Stimulated activated memory B cell treated with anti-CD40 and anti-IgM and Interleukin-4, amounts not matched to agents 10 μg/mL and 1 μg/mL and 100 μg/mL, for 72 hours (primary cell): ENCODE measurements at regions not wholly inside any gene's neighbourhood (a gene's known extent, or its start where the extent isn't known, plus 50 kb on each side); places are given as distances from the start of the nearest gene placed in this dataset.

Experiments
- ATAC-seq: fragments of 150-1000 bp; cut with Tn5 transposase; 2 replicates; pipeline ENCODE4 v1.10.0; 2021
- H3K27ac Mint-ChIP-seq: one replicate; pipeline ENCODE4 v1.8.0; 2022; ENCODE audit warnings: mild to moderate bottlenecking, mixed read lengths
- H3K27me3 Mint-ChIP-seq: one replicate; pipeline ENCODE4 v1.8.0; 2022; ENCODE audit warnings: mixed read lengths
- H3K36me3 Mint-ChIP-seq: one replicate; pipeline ENCODE4 v1.8.0; 2022; ENCODE audit warnings: mixed read lengths
- H3K4me1 Mint-ChIP-seq: one replicate; pipeline ENCODE4 v1.8.0; 2022; ENCODE audit warnings: mixed read lengths
- H3K4me3 Mint-ChIP-seq: one replicate; pipeline ENCODE4 v1.8.0; 2022; ENCODE audit warnings: mild to moderate bottlenecking, moderate library complexity, mixed read lengths
- H3K9me3 Mint-ChIP-seq: one replicate; pipeline ENCODE4 v1.8.0; 2022; ENCODE audit warnings: mixed read lengths

- Mint-ChIP-seq H3K4me1 (peaks cover 9% of the 10 kb centered on the region), H3K27me3 (peaks cover 81% of the 10 kb centered on the region), H3K4me3 (no peak overlapping the region), H3K27ac (no peak overlapping the region), H3K36me3 (no peaks in the 10 kb centered on the region), H3K9me3 (no peaks in the 10 kb centered on the region)
- no peak for ATAC-seq
Measured at GRCh38 chr1:38139738-38140487, 93.3 kb upstream of the POU3F1 start.

GRCh38 chr1:38138498-38139233, 92.1 kb upstream of the POU3F1 start:
- H3K4me3 Mint-ChIP-seq, result no peak overlapping the region
- H3K36me3 Mint-ChIP-seq, result no peaks in the 10 kb centered on the region
- H3K27ac Mint-ChIP-seq, result no peak overlapping the region
- H3K9me3 Mint-ChIP-seq, result no peaks in the 10 kb centered on the region
- peaks cover 85% of the 10 kb centered on the region for H3K27me3 Mint-ChIP-seq
- ATAC-seq, result no peak
- peaks cover 9% of the 10 kb centered on the region for H3K4me1 Mint-ChIP-seq

GRCh38 chr1:38137164-38137563, 90.6 kb upstream of the POU3F1 start:
- Mint-ChIP-seq H3K4me1 (peaks cover 9% of the 10 kb centered on the region), H3K4me3 (no peak overlapping the region), H3K27ac (no peak overlapping the region), H3K27me3 (peaks cover 88% of the 10 kb centered on the region), H3K9me3 (no peaks in the 10 kb centered on the region), H3K36me3 (no peaks in the 10 kb centered on the region)
- ATAC-seq, result no peak

GRCh38 chr1:38135625-38136414, 89.2 kb upstream of the POU3F1 start:
- Mint-ChIP-seq H3K4me3 (no peak overlapping the region), H3K9me3 (no peaks in the 10 kb centered on the region), H3K4me1 (peaks cover 1% of the 10 kb centered on the region), H3K27me3 (peaks cover 92% of the 10 kb centered on the region), H3K36me3 (no peaks in the 10 kb centered on the region), H3K27ac (no peak overlapping the region)
- no peak for ATAC-seq

- H3K9me3 Mint-ChIP-seq, result no peaks in the 10 kb centered on the region
- H3K27ac Mint-ChIP-seq, result no peak overlapping the region
- no peaks in the 10 kb centered on the region for H3K4me1 Mint-ChIP-seq
- ATAC-seq, result no peak
- peaks cover 92% of the 10 kb centered on the region for H3K27me3 Mint-ChIP-seq
- H3K36me3 Mint-ChIP-seq, result no peaks in the 10 kb centered on the region
- no peak overlapping the region for H3K4me3 Mint-ChIP-seq
Measured at GRCh38 chr1:38134294-38134755, 87.7 kb upstream of the POU3F1 start.

- no peak overlapping the region for H3K4me3 Mint-ChIP-seq
- peak; percentile 29 for ATAC-seq
- no peaks in the 10 kb centered on the region for H3K36me3 Mint-ChIP-seq
- H3K4me1 Mint-ChIP-seq, result no peaks in the 10 kb centered on the region
- H3K9me3 Mint-ChIP-seq, result no peaks in the 10 kb centered on the region
- H3K27ac Mint-ChIP-seq, result no peak overlapping the region
- H3K27me3 Mint-ChIP-seq, result peaks cover 93% of the 10 kb centered on the region
Measured at GRCh38 chr1:38133756-38134155, 87.2 kb upstream of the POU3F1 start.

- H3K9me3 Mint-ChIP-seq, result no peaks in the 10 kb centered on the region
- no peaks in the 10 kb centered on the region for H3K4me1 Mint-ChIP-seq
- no peak for ATAC-seq
- no peaks in the 10 kb centered on the region for H3K36me3 Mint-ChIP-seq
- H3K27me3 Mint-ChIP-seq, result peaks cover 93% of the 10 kb centered on the region
- no peak overlapping the region for H3K4me3 Mint-ChIP-seq
- no peak overlapping the region for H3K27ac Mint-ChIP-seq
Measured at GRCh38 chr1:38133304-38133703, 86.7 kb upstream of the POU3F1 start.

GRCh38 chr1:38132681-38133080, 86.1 kb upstream of the POU3F1 start:
- Mint-ChIP-seq H3K36me3 (no peaks in the 10 kb centered on the region), H3K4me3 (no peak overlapping the region), H3K27ac (no peak overlapping the region), H3K4me1 (no peaks in the 10 kb centered on the region), H3K27me3 (peaks cover 89% of the 10 kb centered on the region), H3K9me3 (no peaks in the 10 kb centered on the region)
- ATAC-seq, result no peak

- Mint-ChIP-seq H3K9me3 (no peaks in the 10 kb centered on the region), H3K36me3 (no peaks in the 10 kb centered on the region), H3K27me3 (peaks cover 73% of the 10 kb centered on the region), H3K4me3 (no peak overlapping the region), H3K4me1 (no peaks in the 10 kb centered on the region), H3K27ac (no peak overlapping the region)
- no peak for ATAC-seq
Measured at GRCh38 chr1:38131024-38131585, 84.5 kb upstream of the POU3F1 start.

- no peak for ATAC-seq
- no peak overlapping the region for H3K27ac Mint-ChIP-seq
- H3K36me3 Mint-ChIP-seq, result no peaks in the 10 kb centered on the region
- H3K4me1 Mint-ChIP-seq, result no peaks in the 10 kb centered on the region
- no peaks in the 10 kb centered on the region for H3K9me3 Mint-ChIP-seq
- H3K27me3 Mint-ChIP-seq, result peaks cover 62% of the 10 kb centered on the region
- no peak overlapping the region for H3K4me3 Mint-ChIP-seq
Measured at GRCh38 chr1:38129971-38130370, 83.4 kb upstream of the POU3F1 start.

- Mint-ChIP-seq H3K9me3 (no peaks in the 10 kb centered on the region), H3K27me3 (peaks cover 57% of the 10 kb centered on the region), H3K36me3 (no peaks in the 10 kb centered on the region), H3K4me1 (no peaks in the 10 kb centered on the region), H3K4me3 (no peak overlapping the region), H3K27ac (no peak overlapping the region)
- ATAC-seq, result no peak
Measured at GRCh38 chr1:38129473-38129872, 82.9 kb upstream of the POU3F1 start.

- ATAC-seq, result no peak
- H3K27ac Mint-ChIP-seq, result no peak overlapping the region
- H3K4me3 Mint-ChIP-seq, result no peak overlapping the region
- no peaks in the 10 kb centered on the region for H3K9me3 Mint-ChIP-seq
- H3K4me1 Mint-ChIP-seq, result no peaks in the 10 kb centered on the region
- H3K36me3 Mint-ChIP-seq, result no peaks in the 10 kb centered on the region
- peaks cover 52% of the 10 kb centered on the region for H3K27me3 Mint-ChIP-seq
Measured at GRCh38 chr1:38128926-38129453, 82.4 kb upstream of the POU3F1 start.

- no peaks in the 10 kb centered on the region for H3K4me1 Mint-ChIP-seq
- H3K4me3 Mint-ChIP-seq, result no peak overlapping the region
- no peak for ATAC-seq
- no peak overlapping the region for H3K27ac Mint-ChIP-seq
- no peaks in the 10 kb centered on the region for H3K36me3 Mint-ChIP-seq
- H3K27me3 Mint-ChIP-seq, result peaks cover 47% of the 10 kb centered on the region
- H3K9me3 Mint-ChIP-seq, result no peaks in the 10 kb centered on the region
Measured at GRCh38 chr1:38128511-38128910, 81.9 kb upstream of the POU3F1 start.

GRCh38 chr1:38127428-38127827, 80.8 kb upstream of the POU3F1 start:
- no peak for ATAC-seq
- H3K9me3 Mint-ChIP-seq, result no peaks in the 10 kb centered on the region
- H3K4me1 Mint-ChIP-seq, result no peaks in the 10 kb centered on the region
- H3K27ac Mint-ChIP-seq, result no peak overlapping the region
- peaks cover 36% of the 10 kb centered on the region for H3K27me3 Mint-ChIP-seq
- no peak overlapping the region for H3K4me3 Mint-ChIP-seq
- H3K36me3 Mint-ChIP-seq, result no peaks in the 10 kb centered on the region

- no peaks in the 10 kb centered on the region for H3K36me3 Mint-ChIP-seq
- H3K9me3 Mint-ChIP-seq, result no peaks in the 10 kb centered on the region
- no peak overlapping the region for H3K4me3 Mint-ChIP-seq
- ATAC-seq, result no peak
- H3K4me1 Mint-ChIP-seq, result no peaks in the 10 kb centered on the region
- no peak overlapping the region for H3K27ac Mint-ChIP-seq
- peaks cover 32% of the 10 kb centered on the region for H3K27me3 Mint-ChIP-seq
Measured at GRCh38 chr1:38126970-38127369, 80.4 kb upstream of the POU3F1 start.
